GM18507 (cell line): ENCODE measurements at regions not wholly inside any gene's neighbourhood (a gene's known extent, or its start where the extent isn't known, plus 50 kb on each side); places are given as distances from the start of the nearest gene placed in this dataset.

Experiments used
- DNase-seq: peaks from one replicate; pipeline ENCODE4 v3.0.0; 2011; ENCODE audit warnings: low read depth; ENCODE audit not compliant: insufficient read length; ENCODE audit errors: extremely low spot score
- FAIRE-seq: peaks from 2 replicates; lab custom pipeline; 2011; peaks lifted over from hg19 to GRCh38; lab: Jason Lieb, UNC

GRCh38 chr7:24227068-24227467, 56.9 kb upstream of the NPY start:
- FAIRE-seq (no peak), DNase-seq (no peak)

- DNase-seq, result peak; percentile 45
- peak; percentile 92 for FAIRE-seq
Measured at GRCh38 chr7:24227603-24228359, 56.2 kb upstream of the NPY start.

GRCh38 chr7:24229481-24230226, 54.3 kb upstream of the NPY start:
- FAIRE-seq, result no peak
- DNase-seq, result no peak

- no peak for DNase-seq
- no peak for FAIRE-seq
Measured at GRCh38 chr7:24231493-24231892, 52.5 kb upstream of the NPY start.

- FAIRE-seq (no peak), DNase-seq (no peak)
Measured at GRCh38 chr7:24233386-24233785, 50.6 kb upstream of the NPY start.
